ENCODE measurements at regions not wholly inside any gene's neighbourhood (a gene's known extent, or its start where the extent isn't known, plus 50 kb on each side); places are given as distances from the start of the nearest gene placed in this dataset.

DNA sequence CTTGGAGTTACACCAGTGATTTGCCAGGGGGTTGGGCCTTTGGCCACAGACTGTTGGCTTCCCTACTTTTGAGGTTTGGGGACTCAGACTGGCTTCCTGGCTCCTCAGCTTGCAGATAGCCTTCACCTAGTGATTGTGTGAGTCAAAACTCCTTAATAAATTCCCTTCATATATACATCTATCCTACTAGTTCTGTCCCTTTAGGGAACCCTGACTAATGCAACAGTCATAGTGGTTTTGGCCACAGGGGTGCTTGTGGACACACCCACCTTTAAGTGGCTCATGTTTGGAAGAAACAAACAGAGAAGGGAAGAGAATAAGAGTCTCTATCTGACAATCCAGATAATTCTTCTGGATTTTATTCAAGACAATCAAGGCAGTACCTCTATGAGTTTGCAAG, 457.7 kb downstream of the EPHA3 start:
- Histone ChIP-seq H2AFZ (no peak overlapping the region), H3K27me3 (ENCODE audit: control insufficient read depth, insufficient read depth, low read length) (no peaks in the 10 kb centered on the region), H3K27ac (no peak overlapping the region), H3K4me3 (ENCODE audit: low read depth, low read length) (no peak overlapping the region), H3K9me3 (ENCODE audit: control insufficient read depth, low read length) (peaks cover 3% of the 10 kb centered on the region), H3K79me2 (no peaks in the 10 kb centered on the region), H3K36me3 (ENCODE audit: control insufficient read depth, insufficient read depth, low read length) (no peaks in the 10 kb centered on the region), H3K9ac (no peak overlapping the region), H3K4me1 (no peaks in the 10 kb centered on the region), H3K4me2 (ENCODE audit: low read length) (no peak overlapping the region)
- TF ChIP-seq, protein P1, sequence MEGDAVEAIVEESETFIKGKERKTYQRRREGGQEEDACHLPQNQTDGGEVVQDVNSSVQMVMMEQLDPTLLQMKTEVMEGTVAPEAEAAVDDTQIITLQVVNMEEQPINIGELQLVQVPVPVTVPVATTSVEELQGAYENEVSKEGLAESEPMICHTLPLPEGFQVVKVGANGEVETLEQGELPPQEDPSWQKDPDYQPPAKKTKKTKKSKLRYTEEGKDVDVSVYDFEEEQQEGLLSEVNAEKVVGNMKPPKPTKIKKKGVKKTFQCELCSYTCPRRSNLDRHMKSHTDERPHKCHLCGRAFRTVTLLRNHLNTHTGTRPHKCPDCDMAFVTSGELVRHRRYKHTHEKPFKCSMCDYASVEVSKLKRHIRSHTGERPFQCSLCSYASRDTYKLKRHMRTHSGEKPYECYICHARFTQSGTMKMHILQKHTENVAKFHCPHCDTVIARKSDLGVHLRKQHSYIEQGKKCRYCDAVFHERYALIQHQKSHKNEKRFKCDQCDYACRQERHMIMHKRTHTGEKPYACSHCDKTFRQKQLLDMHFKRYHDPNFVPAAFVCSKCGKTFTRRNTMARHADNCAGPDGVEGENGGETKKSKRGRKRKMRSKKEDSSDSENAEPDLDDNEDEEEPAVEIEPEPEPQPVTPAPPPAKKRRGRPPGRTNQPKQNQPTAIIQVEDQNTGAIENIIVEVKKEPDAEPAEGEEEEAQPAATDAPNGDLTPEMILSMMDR (IDR thresholded peaks at IDR 0.05) = no peak

DNA sequence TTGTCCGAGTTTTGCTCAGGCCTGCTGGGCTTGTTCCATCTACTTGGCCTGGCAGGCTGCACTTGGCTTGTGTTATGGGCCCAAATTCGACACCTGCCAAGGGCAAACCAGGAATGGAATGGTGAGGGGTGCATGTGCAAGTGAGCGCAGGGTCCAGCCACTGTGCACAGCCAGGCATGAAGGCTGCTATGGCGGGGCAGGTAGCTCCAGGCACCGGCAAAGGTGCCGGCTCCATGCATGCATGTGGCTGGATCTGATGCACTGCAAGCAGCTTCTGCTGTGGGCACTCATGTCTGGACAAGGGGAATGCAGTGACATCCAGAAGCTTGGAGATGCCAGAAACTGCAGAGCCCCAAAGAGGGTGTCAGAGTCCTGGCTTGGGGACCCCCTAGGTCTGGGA, 463.0 kb downstream of the EPHA3 start:
- Histone ChIP-seq H3K27me3 (ENCODE audit: control insufficient read depth, insufficient read depth, low read length) (no peaks in the 10 kb centered on the region), H3K9me3 (ENCODE audit: control insufficient read depth, low read length) (peaks cover 3% of the 10 kb centered on the region), H3K27ac (no peak overlapping the region), H3K36me3 (ENCODE audit: control insufficient read depth, insufficient read depth, low read length) (no peaks in the 10 kb centered on the region), H3K79me2 (no peaks in the 10 kb centered on the region), H3K4me1 (no peaks in the 10 kb centered on the region), H3K4me2 (ENCODE audit: low read length) (no peak overlapping the region), H3K9ac (no peak overlapping the region), H2AFZ (no peak overlapping the region), H3K4me3 (ENCODE audit: low read depth, low read length) (no peak overlapping the region)
- TF ChIP-seq, protein P1 (IDR thresholded peaks at IDR 0.05) = no peak

DNA sequence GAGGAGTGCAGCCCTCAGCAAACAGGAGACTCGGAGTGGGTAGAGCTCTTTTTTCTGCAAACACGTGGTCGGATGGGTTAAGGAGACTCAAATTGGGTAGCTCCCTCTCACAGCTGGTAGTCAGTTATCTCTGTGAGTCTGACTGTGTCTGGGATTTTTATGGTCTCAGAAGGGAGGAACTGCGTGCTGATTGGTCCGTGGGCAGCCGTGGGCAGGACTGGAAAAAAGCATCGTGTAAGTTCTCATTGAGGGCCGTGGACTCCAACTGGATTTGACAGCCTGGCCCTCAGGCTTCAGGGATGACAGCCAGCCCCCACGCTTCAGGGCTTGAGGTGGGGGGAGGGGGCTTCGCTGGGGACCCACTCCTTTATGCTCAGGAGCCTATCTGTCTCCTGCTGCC, 463.9 kb downstream of the EPHA3 start:
- H3K4me3 ChIP-seq (ENCODE audit: low read depth, low read length) = no peak overlapping the region
- H3K9ac ChIP-seq = no peak overlapping the region
- no peaks in the 10 kb centered on the region for H3K79me2 ChIP-seq
- TF ChIP-seq, protein P1 (IDR thresholded peaks at IDR 0.05) = no peak
- H2AFZ ChIP-seq = no peak overlapping the region
- no peaks in the 10 kb centered on the region for H3K4me1 ChIP-seq
- no peaks in the 10 kb centered on the region for H3K9me3 ChIP-seq (ENCODE audit: control insufficient read depth, low read length)
- no peaks in the 10 kb centered on the region for H3K27me3 ChIP-seq (ENCODE audit: control insufficient read depth, insufficient read depth, low read length)
- no peaks in the 10 kb centered on the region for H3K36me3 ChIP-seq (ENCODE audit: control insufficient read depth, insufficient read depth, low read length)
- no peak overlapping the region for H3K4me2 ChIP-seq (ENCODE audit: low read length)
- no peak overlapping the region for H3K27ac ChIP-seq

DNA sequence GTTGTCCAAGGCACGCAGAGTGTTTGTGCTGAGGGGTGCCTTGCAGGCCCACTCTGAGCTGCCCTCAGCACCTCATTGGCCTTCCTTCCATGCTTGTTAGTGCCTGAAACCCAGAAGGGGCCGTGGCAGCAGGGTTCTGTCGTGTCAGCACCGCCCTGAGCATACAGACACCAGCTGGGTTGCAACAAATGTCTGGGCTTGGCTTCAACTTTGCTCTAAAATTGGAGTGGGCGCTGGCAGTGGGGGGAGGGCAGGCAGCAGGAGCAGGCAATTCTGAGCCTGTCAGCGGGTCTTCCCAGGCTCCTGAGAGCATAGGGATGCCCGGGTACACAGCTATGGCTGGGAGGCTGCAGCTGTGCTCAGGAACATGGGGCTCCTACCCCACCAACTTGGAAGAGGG, 464.3 kb downstream of the EPHA3 start:
- Histone ChIP-seq H3K36me3 (ENCODE audit: control insufficient read depth, insufficient read depth, low read length) (no peaks in the 10 kb centered on the region), H3K9ac (no peak overlapping the region), H3K4me1 (no peaks in the 10 kb centered on the region), H3K79me2 (no peaks in the 10 kb centered on the region), H3K4me3 (ENCODE audit: low read depth, low read length) (no peak overlapping the region), H3K4me2 (ENCODE audit: low read length) (no peak overlapping the region), H3K27me3 (ENCODE audit: control insufficient read depth, insufficient read depth, low read length) (no peaks in the 10 kb centered on the region), H3K9me3 (ENCODE audit: control insufficient read depth, low read length) (no peaks in the 10 kb centered on the region), H2AFZ (no peak overlapping the region), H3K27ac (no peak overlapping the region)
- TF ChIP-seq, protein P1 (IDR thresholded peaks at IDR 0.05) = no peak

DNA sequence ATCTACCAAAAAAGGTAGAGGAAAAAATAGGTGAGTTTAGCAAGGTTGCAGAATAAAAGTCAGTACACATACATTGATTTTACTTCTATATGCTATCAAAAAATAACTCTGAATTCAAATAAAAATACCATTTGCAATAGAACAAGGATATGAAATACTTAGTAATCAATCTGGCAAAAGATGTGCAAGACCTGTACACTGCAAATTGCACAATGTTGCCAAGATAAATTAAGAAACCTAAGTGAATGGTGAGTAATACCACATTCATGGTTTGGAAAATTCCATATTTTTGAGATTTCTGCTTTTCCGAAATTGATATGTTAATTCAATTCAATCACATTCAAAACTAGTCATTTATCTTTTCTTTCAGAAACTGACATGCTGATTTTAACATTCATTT, 464.8 kb downstream of the EPHA3 start:
- Histone ChIP-seq H3K27me3 (ENCODE audit: control insufficient read depth, insufficient read depth, low read length) (no peaks in the 10 kb centered on the region), H3K36me3 (ENCODE audit: control insufficient read depth, insufficient read depth, low read length) (no peaks in the 10 kb centered on the region), H2AFZ (no peak overlapping the region), H3K4me3 (ENCODE audit: low read depth, low read length) (no peak overlapping the region), H3K9me3 (ENCODE audit: control insufficient read depth, low read length) (no peaks in the 10 kb centered on the region), H3K9ac (no peak overlapping the region), H3K4me2 (ENCODE audit: low read length) (no peak overlapping the region), H3K4me1 (no peaks in the 10 kb centered on the region), H3K27ac (no peak overlapping the region), H3K79me2 (no peaks in the 10 kb centered on the region)
- TF ChIP-seq, protein P1 (IDR thresholded peaks at IDR 0.05) = no peak
